Upper lobe of right lung (tissue), 1 donor: ENCODE measurements at regions not wholly inside any gene's neighbourhood (a gene's known extent, or its start where the extent isn't known, plus 50 kb on each side); places are given as distances from the start of the nearest gene placed in this dataset.
A peak's percentile ranks its signal among the peaks of the same experiment; 100 is the strongest.

Source experiments
- ATAC-seq: fragments of 200-7000 bp; cut with Tn5 transposase; one replicate; pipeline ENCODE4 v1.9.1; 2020; ENCODE audit warnings: mild to moderate bottlenecking, moderate library complexity
- DNase-seq: peaks from one replicate; pipeline ENCODE4 v3.0.0-alpha.2; 2020
- H3K27ac ChIP-seq: fragments of 200-600 bp; one replicate; pipeline ENCODE4 v1.8.0; 2022
- H3K27me3 ChIP-seq: fragments of 200-600 bp; one replicate; pipeline ENCODE4 v1.8.0; 2022; ENCODE audit warnings: mild to moderate bottlenecking
- H3K36me3 ChIP-seq: fragments of 200-600 bp; one replicate; pipeline ENCODE4 v1.8.0; 2022
- H3K4me1 ChIP-seq: fragments of 200-600 bp; one replicate; pipeline ENCODE4 v1.8.0; 2022
- H3K4me3 ChIP-seq: fragments of 200-600 bp; one replicate; pipeline ENCODE4 v1.8.0; 2022; ENCODE audit warnings: mild to moderate bottlenecking
- H3K9me3 ChIP-seq: fragments of 200-600 bp; one replicate; pipeline ENCODE4 v1.8.0; 2022
- intact Hi-C: fragments of 100-400 bp; cut with DNase I; formaldehyde crosslinking; loops from one replicate; pipeline ENCODE4 v1.11.0; 2022
- TF ChIP-seq, protein P1 (sequence below): fragments of 200-600 bp; IDR thresholded peaks from one replicate; pipeline ENCODE4 v1.8.0; 2022; ENCODE audit warnings: antibody characterized with exemption
- donor health status: DM: no; HTN: yes; CAD: no; lungs with severe emphysema.

DNA sequence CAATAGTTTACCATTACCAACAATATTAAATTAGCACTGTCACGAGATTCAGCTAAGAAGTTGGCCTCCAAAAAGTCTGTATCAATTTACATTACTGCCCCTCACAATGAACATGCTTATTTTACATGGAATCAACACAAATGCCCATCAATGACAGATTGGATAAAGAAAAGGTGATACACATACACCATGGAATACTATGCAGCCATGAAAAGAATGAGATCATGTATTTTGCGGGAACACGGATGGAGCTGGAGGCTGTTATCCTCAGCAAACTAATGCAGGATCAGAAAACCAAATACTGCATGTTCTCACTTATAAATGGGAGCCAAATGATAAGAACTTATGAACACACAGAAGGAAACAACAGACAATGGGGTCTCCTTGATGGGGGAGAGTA is 211.8 kb upstream of the RREB1 start:
- Histone ChIP-seq H3K36me3 (no peaks in the 10 kb centered on the region), H3K4me3 (no peak overlapping the region), H3K9me3 (no peaks in the 10 kb centered on the region), H3K27ac (no peak overlapping the region), H3K4me1 (no peaks in the 10 kb centered on the region), H3K27me3 (no peaks in the 10 kb centered on the region)
- TF ChIP-seq, protein P1, sequence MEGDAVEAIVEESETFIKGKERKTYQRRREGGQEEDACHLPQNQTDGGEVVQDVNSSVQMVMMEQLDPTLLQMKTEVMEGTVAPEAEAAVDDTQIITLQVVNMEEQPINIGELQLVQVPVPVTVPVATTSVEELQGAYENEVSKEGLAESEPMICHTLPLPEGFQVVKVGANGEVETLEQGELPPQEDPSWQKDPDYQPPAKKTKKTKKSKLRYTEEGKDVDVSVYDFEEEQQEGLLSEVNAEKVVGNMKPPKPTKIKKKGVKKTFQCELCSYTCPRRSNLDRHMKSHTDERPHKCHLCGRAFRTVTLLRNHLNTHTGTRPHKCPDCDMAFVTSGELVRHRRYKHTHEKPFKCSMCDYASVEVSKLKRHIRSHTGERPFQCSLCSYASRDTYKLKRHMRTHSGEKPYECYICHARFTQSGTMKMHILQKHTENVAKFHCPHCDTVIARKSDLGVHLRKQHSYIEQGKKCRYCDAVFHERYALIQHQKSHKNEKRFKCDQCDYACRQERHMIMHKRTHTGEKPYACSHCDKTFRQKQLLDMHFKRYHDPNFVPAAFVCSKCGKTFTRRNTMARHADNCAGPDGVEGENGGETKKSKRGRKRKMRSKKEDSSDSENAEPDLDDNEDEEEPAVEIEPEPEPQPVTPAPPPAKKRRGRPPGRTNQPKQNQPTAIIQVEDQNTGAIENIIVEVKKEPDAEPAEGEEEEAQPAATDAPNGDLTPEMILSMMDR: no peak
- intact Hi-C loops: no loop called here
- DNase-seq: no peak
- no peak for ATAC-seq

GRCh38 chr6:6897140-6897539 is 210.6 kb upstream of the RREB1 start:
- ATAC-seq: no peak
- H3K4me3 ChIP-seq: no peak overlapping the region
- DNase-seq: no peak

GRCh38 chr6:6900569-6901204 is 207.1 kb upstream of the RREB1 start:
- Histone ChIP-seq H3K4me3 (no peak overlapping the region), H3K36me3 (no peaks in the 10 kb centered on the region), H3K27me3 (no peaks in the 10 kb centered on the region), H3K4me1 (no peaks in the 10 kb centered on the region), H3K9me3 (no peaks in the 10 kb centered on the region), H3K27ac (no peak overlapping the region)
- TF ChIP-seq, protein P1: no peak
- DNase-seq (no peak), ATAC-seq (peak; percentile 64)
- intact Hi-C loops: no loop called here

More at GRCh38 chr6:6897140-6897539, 210.6 kb upstream of the RREB1 start:
- Histone ChIP-seq H3K9me3 (no peaks in the 10 kb centered on the region), H3K36me3 (no peaks in the 10 kb centered on the region), H3K27ac (no peak overlapping the region), H3K27me3 (no peaks in the 10 kb centered on the region), H3K4me1 (no peaks in the 10 kb centered on the region)
- TF ChIP-seq, protein P1: no peak
- intact Hi-C loops: no loop called here

DNA sequence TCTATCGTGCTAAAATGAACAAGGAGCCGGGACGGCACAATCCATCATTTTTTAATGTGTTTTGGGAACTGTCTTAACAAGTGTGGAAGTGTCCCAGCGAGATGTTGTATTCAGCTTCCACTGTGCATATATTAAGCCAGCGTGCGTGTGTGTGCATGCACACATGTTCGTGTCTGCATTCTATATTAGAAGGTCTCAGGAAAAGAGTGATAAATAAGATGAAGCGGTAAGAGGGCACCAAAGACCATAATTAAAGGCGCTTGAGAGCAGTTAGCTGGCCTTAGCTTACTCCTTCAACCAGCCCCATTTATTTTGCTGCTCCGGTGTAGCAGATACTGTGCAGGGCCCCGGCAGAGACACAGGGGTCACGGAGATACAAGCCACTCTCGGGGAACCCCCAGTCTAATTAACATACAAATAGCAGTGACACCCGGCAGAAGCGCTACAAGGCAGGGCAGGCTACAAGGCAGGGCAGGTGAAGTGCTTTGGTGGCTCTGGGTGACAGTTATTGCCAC is 206.5 kb upstream of the RREB1 start:
- H3K36me3 ChIP-seq: no peaks in the 10 kb centered on the region
- TF ChIP-seq, protein P1: no peak
- DNase-seq: no peak
- H3K4me1 ChIP-seq: no peaks in the 10 kb centered on the region
- intact Hi-C loops: no loop called here
- no peaks in the 10 kb centered on the region for H3K9me3 ChIP-seq
- H3K4me3 ChIP-seq: no peak overlapping the region
- H3K27ac ChIP-seq: no peak overlapping the region
- H3K27me3 ChIP-seq: no peaks in the 10 kb centered on the region
- no peak for ATAC-seq

DNA sequence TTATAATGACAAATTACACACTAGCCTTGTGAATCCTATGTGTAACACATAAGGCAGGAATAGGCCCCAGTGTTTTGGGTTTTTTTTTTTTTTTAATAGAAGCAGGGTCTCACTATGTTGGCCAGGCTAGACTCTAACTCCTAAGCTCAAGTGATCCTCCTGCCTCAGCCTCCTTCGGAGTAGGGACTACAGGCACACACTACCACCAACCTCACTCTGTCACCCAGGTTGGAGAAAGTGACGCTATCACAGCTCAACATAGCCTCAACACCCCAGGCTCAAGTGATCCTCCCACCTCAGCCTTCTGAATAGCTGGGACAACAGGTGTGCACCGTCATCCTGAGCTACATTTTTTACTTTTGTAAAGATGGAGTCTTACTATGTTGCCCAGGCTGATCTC is 205.8 kb upstream of the RREB1 start:
- TF ChIP-seq, protein P1: no peak
- no peak for ATAC-seq
- H3K4me3 ChIP-seq: no peak overlapping the region
- no peaks in the 10 kb centered on the region for H3K9me3 ChIP-seq
- H3K36me3 ChIP-seq: no peaks in the 10 kb centered on the region
- intact Hi-C loops: no loop called here
- DNase-seq: no peak
- H3K27ac ChIP-seq: no peak overlapping the region
- H3K27me3 ChIP-seq: no peaks in the 10 kb centered on the region
- no peaks in the 10 kb centered on the region for H3K4me1 ChIP-seq
